Thyroid gland (tissue), 4 donors: ENCODE measurements at regions not wholly inside any gene's neighbourhood (a gene's known extent, or its start where the extent isn't known, plus 50 kb on each side); places are given as distances from the start of the nearest gene placed in this dataset.

ENCODE experiments used
- DNase-seq, 2 donors: peaks; one replicate each; pipeline ENCODE4 v3.0.0-alpha.2; 2019
- H3K27ac ChIP-seq, 3 donors: fragments of 200-600 bp; sonication (generic); 1 replicate in 2 of 3; 2 replicates in 1 of 3; pipeline ENCODE4 v1.5.1; 2016 to 2019; ENCODE audit warnings: mild to moderate bottlenecking in 1 of 3, moderate library complexity in 1 of 3
- H3K27me3 ChIP-seq: fragments of 200-600 bp; sonication (generic); one replicate; pipeline ENCODE4 v1.5.1; 2019
- H3K36me3 ChIP-seq, 2 donors: fragments of 200-600 bp; sonication (generic); one replicate each; pipeline ENCODE4 v1.5.1; 2016 to 2019
- H3K4me1 ChIP-seq, 2 donors: fragments of 200-600 bp; sonication (generic); one replicate each; pipeline ENCODE4 v1.5.1; 2017 to 2019
- H3K4me3 ChIP-seq, 3 donors: fragments of 200-600 bp; sonication (generic); replicated peaks in 1 of 3; 1 replicate in 2 of 3; 2 replicates in 1 of 3; pipeline ENCODE4 v1.5.1; 2016; ENCODE audit warnings: mild to moderate bottlenecking in 1 of 3
- H3K9me3 ChIP-seq: fragments of 200-600 bp; sonication (generic); one replicate; pipeline ENCODE4 v1.5.1; 2017
- CTCF ChIP-seq, 6 experiments: fragments of 200-600 bp in 3 of 6; fragments of 450-650 bp in 3 of 6; sonication (generic) in 3 of 6; IDR thresholded peaks; one replicate each; pipeline ENCODE4 v1.5.1; 2016 to 2019; ENCODE audit warnings: antibody characterized with exemption in 6 of 6, mild to moderate bottlenecking in 2 of 6, inconsistent platforms in 1 of 6, moderate library complexity in 1 of 6
- POLR2A ChIP-seq, 2 donors: fragments of 450-650 bp; IDR thresholded peaks; one replicate each; pipeline ENCODE4 v1.6.1; 2017; ENCODE audit warnings: antibody characterized with exemption in 2 of 2, mild to moderate bottlenecking in 2 of 2, moderate library complexity in 1 of 2
- WGBS, 2 donors: methylation state at CpG; one replicate each; pipeline ENCODE4 v1.1.5; 2017; 5-methylcytosine and 5-hydroxymethylcytosine counted together
- intact Hi-C: fragments of 100-400 bp; cut with DNase I; formaldehyde crosslinking; loops from one replicate; pipeline ENCODE4 v1.15.1; 2023

- peak; percentile 2 for DNase-seq
- TF ChIP-seq POLR2A (IDR thresholded peaks at IDR 0.05) (no peak), CTCF (IDR thresholded peaks at IDR 0.05) (no peak)
- H3K27me3 ChIP-seq: no peaks in the 10 kb centered on the region
- H3K9me3 ChIP-seq: no peaks in the 10 kb centered on the region
- no peaks in the 10 kb centered on the region for H3K36me3 ChIP-seq
- no peak overlapping the region for H3K27ac ChIP-seq
- intact Hi-C loops: no loop called here
- no peak overlapping the region for H3K4me3 ChIP-seq
- H3K4me1 ChIP-seq: no peaks in the 10 kb centered on the region
Observed at GRCh38 chrX:148159796-148160195, 178.7 kb downstream of the FMR1NB start.

GRCh38 chrX:148161701-148162100, 180.6 kb downstream of the FMR1NB start:
- TF ChIP-seq POLR2A (IDR thresholded peaks at IDR 0.05): no peak
- TF ChIP-seq CTCF (IDR thresholded peaks at IDR 0.05): no peak
- H3K36me3 ChIP-seq: no peaks in the 10 kb centered on the region
- no peak for DNase-seq
- H3K27me3 ChIP-seq: no peaks in the 10 kb centered on the region
- intact Hi-C loops: no loop called here
- 85 to 86% methylated on average over 6 of the region's 6 CpGs for WGBS, 2 donors
- no peaks in the 10 kb centered on the region for H3K9me3 ChIP-seq
- no peak overlapping the region for H3K27ac ChIP-seq
- H3K4me1 ChIP-seq: no peaks in the 10 kb centered on the region
- H3K4me3 ChIP-seq: no peak overlapping the region

GRCh38 chrX:148185631-148186030, 204.5 kb downstream of the FMR1NB start:
- H3K36me3 ChIP-seq: no peaks in the 10 kb centered on the region
- no peak for TF ChIP-seq POLR2A (IDR thresholded peaks at IDR 0.05)
- no peaks in the 10 kb centered on the region for H3K9me3 ChIP-seq
- H3K27ac ChIP-seq: no peak overlapping the region
- H3K4me3 ChIP-seq: no peak overlapping the region
- no peaks in the 10 kb centered on the region for H3K4me1 ChIP-seq
- intact Hi-C loops: no loop called here
- H3K27me3 ChIP-seq: no peaks in the 10 kb centered on the region
- DNase-seq: no peak

GRCh38 chrX:148192547-148192946, 211.4 kb downstream of the FMR1NB start:
- intact Hi-C loops: no loop called here
- TF ChIP-seq CTCF (IDR thresholded peaks at IDR 0.05): no peak
- no peak for TF ChIP-seq POLR2A (IDR thresholded peaks at IDR 0.05)

GRCh38 chrX:148193759-148194158, 212.6 kb downstream of the FMR1NB start:
- no peak for DNase-seq
- Histone ChIP-seq H3K27me3 (no peaks in the 10 kb centered on the region), H3K4me1 (no peaks in the 10 kb centered on the region), H3K36me3 (no peaks in the 10 kb centered on the region), H3K4me3 (no peak overlapping the region), H3K9me3 (no peaks in the 10 kb centered on the region), H3K27ac (no peak overlapping the region)
- no peak for TF ChIP-seq CTCF (IDR thresholded peaks at IDR 0.05)
- TF ChIP-seq POLR2A (IDR thresholded peaks at IDR 0.05): no peak
- intact Hi-C loops: no loop called here

More at GRCh38 chrX:148192547-148192946, 211.4 kb downstream of the FMR1NB start:
- DNase-seq: no peak
- WGBS, 2 donors: 42 to 47% methylated on average over 4 of the region's 4 CpGs
- Histone ChIP-seq H3K27me3 (no peaks in the 10 kb centered on the region), H3K9me3 (no peaks in the 10 kb centered on the region), H3K27ac (no peak overlapping the region), H3K4me3 (no peak overlapping the region), H3K4me1 (no peaks in the 10 kb centered on the region), H3K36me3 (no peaks in the 10 kb centered on the region)

- WGBS, 2 donors: 93 to 100% methylated on average over 3 of the region's 3 CpGs
- no peak for DNase-seq
Observed at GRCh38 chrX:148203531-148203930, 222.4 kb downstream of the FMR1NB start.

More at GRCh38 chrX:148203531-148203930, 222.4 kb downstream of the FMR1NB start:
- Histone ChIP-seq H3K36me3 (no peaks in the 10 kb centered on the region), H3K27ac (no peak overlapping the region), H3K9me3 (no peaks in the 10 kb centered on the region), H3K4me1 (no peaks in the 10 kb centered on the region), H3K4me3 (no peak overlapping the region), H3K27me3 (no peaks in the 10 kb centered on the region)
- intact Hi-C loops: no loop called here
- TF ChIP-seq CTCF (IDR thresholded peaks at IDR 0.05): no peak
- TF ChIP-seq POLR2A (IDR thresholded peaks at IDR 0.05): no peak
